OCI-M1 (cell line): ENCODE measurements at regions not wholly inside any gene's neighbourhood (a gene's known extent, or its start where the extent isn't known, plus 50 kb on each side); places are given as distances from the start of the nearest gene placed in this dataset.
A peak's percentile ranks its signal among the peaks of the same experiment; 100 is the strongest.
"Not testable (repeated sequence)": the region's sequence is repeated elsewhere in the genome, so short reads cannot be mapped to it uniquely, and the experiment has no call there.

ENCODE experiments used
- DNase-seq: peaks from one replicate; lab custom pipeline; 2025; lab: John Stamatoyannopoulos, UW

- DNase-seq, result not testable (repeated sequence)
These were observed 605.9 kb downstream of the KCNT2 start for GRCh38 chr1:196002296-196002695.

- DNase-seq, result no peak
These were observed 607.1 kb downstream of the KCNT2 start for GRCh38 chr1:196001188-196001587.

DNA sequence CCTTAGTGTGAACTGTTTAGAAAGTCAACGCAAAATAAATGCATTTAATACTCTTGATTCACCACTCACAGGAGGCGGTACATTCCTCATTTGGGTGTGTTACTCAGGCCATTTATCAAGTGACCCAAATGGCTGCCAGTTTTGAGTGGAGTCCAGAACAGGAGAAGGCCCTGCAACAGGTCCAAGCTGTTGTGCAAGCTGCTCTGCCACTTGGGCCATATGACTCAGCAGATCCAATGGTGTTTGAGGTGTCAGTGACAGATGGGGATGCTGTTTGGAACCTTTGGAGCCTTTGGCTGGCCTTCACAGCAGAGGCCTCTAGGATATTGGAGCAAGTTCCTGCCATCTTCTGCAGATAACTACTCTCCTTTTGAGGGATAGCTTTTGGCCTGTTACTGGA lies 609.2 kb downstream of the KCNT2 start:
- DNase-seq, result no peak

DNA sequence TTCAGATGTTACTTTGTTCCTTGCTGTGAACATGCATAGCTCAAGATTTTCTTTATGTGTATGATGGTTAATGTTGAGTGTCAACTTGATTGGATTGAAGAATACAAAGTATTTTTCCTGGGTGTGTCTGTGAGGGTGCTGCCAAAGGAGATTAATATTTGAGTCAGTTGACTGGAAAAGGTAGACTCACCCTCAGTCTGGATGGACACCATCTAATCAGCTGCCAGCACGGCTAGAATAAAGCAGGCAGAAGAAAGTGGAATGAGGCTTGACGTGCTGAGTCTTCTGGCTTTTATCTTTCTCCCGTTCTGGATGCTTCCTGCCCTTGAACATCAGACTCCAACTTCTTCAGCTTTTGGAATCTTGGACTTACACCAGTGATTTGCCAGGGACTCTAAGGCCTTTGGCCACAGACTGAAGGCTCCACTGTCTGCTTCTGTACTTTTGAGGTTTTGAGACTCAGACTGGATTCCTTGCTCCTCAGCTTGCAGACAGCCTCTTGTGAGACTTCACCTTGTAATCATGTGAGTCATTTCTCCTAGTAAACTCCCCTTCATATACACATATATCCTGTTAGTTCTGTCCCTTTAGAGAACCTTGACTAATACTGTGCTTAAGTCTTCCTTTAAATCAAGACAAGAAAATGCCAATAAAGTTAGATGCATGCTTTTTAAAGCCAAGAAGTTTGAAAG lies 626.6 kb downstream of the KCNT2 start:
- DNase-seq, result no peak

GRCh38 chr1:195979646-195980045 lies 628.6 kb downstream of the KCNT2 start:
- no peak for DNase-seq

DNA sequence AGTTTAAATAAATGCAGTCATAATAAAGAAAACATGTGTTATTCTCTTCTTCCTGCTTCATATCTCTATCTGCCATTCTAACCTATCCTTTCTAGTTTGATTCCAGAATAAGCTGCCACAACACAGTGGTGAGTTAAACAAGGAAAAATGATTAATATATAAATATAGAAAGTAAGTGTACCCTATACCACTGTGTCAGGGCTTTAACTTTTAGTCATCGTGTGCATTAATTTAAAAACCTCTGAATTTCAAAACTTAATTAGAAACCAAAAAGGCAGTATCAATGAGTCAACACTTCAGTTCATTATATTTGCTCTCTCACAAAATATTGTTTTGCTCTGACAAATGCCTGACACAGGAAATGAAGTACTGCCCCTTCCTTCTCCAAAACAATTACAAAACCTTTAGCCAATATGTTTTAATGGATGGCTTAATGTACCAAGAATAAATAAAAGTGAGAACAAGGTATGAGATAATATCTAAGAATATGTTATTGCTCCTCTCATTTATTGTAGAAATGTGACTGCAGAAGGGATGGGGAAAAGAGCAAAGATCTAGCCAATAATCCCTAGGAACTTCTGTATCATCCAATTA lies 634.8 kb downstream of the KCNT2 start:
- no peak for DNase-seq

DNA sequence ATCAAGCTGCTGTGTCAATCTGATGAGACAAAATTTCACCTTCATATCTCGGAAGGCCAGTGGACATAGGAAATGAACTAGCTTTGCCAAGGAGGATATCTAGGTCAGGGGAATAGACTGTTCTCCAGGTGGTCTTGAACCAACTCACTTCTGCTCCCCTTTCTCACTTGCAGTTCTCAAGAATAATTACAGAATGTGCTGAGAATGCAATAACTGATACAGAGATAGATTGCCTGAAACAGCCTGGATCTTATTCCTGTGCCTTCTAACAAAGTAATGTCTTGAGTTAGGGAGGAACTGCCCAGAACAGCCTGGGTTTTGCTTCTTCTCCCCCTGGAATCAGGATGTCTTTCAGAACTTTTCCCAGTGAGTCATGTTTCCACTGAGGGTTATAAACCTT lies 636.7 kb downstream of the KCNT2 start:
- DNase-seq, result no peak

- no peak for DNase-seq
These were observed 638.0 kb downstream of the KCNT2 start for GRCh38 chr1:195970209-195970608.

DNA sequence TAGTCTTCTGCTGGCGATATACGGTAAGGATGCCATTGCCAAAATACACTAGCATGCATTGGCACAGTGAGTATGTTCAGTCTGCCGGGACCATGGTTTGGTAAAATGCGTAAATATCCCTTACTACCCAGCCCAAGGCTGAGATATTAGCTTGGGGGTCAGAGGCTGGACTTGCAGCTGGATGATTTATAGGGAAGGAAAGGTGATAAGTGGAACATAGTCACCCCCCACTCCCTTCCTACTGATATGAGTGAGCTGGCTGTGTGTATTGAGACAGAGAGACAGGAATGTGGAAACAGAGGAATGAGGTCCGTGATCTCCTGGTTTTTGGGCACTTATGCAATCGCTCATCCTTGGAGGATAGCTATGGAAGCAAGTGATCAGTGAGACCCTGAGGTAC lies 642.8 kb downstream of the KCNT2 start:
- no peak for DNase-seq

DNA sequence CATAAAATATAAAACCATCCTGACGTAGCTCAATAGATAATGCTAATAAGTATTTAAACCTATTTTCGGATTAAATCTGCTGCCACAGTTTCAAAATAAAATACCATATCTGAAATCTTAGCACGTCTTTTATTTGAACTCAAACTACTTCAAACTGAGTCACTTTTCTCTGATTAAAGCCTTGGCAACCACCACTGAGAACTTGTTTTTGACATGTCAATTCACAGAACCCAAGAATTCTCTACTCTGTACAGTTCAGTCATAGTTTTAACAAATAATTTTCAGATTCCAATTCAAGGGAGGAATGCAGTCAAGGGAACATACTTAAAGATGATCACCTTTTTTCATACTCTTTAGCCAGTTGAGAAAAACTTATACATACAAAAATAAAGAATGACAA lies 643.2 kb downstream of the KCNT2 start:
- no peak for DNase-seq

DNA sequence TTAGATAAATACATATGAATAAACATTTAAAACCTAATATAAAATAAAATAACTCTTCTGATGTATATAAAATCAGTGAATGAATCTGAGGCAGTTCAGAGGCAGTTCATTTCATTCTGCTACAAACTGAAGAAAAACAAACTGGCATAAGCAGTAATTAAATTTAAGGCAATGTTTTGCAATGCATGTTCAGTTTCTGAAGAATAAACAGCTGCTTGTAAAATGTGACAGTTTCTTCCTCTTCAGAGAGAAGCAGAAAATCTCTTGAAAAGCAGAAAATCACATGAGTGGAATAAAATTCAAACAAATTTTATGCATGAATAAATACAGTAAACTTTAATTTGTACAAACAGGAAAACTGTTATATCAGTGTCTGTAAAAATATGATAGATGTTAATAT lies 643.7 kb downstream of the KCNT2 start:
- no peak for DNase-seq

DNA sequence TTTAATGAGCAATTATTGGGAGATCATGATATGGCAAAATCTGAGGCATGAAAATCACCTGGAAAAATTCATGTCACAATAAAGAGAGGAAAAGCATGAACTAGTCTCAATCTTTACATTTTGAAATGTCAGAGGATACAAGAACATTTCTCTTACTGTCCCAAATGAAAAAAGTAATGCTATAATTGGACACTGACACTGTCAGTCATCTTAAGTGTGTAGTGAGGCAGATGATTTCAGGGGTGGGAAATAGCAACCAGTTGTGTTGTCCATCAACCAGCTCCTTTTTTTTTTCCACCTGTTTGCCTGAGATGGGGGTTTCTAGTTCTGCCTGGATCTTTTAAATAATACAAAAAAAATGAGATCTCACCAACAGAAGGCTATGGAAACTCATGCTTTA lies 646.2 kb downstream of the KCNT2 start:
- no peak for DNase-seq

GRCh38 chr1:195960580-195960979 lies 647.7 kb downstream of the KCNT2 start:
- DNase-seq, result no peak

DNA sequence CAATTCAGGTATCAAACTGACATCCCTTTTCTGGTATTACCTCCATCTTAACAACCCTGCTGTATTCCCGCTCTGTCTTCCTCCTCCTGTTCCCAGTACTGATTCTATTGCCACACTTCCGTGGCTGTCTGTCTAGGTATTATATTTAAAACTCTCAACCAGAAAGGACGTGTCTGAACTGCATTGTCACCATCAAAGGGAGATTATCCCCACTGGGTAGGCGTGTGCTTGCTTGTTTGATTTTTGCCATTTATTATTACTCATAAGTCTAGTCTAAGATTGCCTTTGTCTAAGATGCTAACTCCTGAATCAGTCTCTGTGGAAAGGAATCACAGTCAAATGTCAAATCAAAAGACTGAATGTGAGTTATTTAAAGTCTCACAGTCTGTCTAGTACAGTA lies 650.1 kb downstream of the KCNT2 start:
- DNase-seq, result no peak

- no peak for DNase-seq
These were observed 651.4 kb downstream of the KCNT2 start for GRCh38 chr1:195956845-195957244.

GRCh38 chr1:195954848-195955247 lies 653.4 kb downstream of the KCNT2 start:
- no peak for DNase-seq

DNA sequence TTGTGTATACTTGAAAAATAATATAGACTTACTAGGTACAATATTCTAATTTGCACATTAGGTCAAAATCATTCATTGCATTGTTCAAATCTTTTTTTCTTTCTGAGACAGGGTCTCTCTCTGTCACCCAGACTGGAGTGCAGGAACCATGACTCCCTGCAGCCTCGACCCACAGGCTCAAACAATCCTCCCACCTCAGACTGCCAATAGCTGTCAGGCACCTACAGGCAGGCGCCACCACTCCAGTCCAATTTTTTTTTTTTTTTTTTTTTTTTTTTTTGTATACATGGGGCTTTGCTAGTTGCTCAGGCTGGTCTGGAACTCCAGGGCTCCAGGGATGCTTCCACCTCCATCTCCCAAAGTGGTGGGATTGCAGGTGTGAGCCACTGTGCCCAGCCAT lies 656.9 kb downstream of the KCNT2 start:
- no peak for DNase-seq

DNA sequence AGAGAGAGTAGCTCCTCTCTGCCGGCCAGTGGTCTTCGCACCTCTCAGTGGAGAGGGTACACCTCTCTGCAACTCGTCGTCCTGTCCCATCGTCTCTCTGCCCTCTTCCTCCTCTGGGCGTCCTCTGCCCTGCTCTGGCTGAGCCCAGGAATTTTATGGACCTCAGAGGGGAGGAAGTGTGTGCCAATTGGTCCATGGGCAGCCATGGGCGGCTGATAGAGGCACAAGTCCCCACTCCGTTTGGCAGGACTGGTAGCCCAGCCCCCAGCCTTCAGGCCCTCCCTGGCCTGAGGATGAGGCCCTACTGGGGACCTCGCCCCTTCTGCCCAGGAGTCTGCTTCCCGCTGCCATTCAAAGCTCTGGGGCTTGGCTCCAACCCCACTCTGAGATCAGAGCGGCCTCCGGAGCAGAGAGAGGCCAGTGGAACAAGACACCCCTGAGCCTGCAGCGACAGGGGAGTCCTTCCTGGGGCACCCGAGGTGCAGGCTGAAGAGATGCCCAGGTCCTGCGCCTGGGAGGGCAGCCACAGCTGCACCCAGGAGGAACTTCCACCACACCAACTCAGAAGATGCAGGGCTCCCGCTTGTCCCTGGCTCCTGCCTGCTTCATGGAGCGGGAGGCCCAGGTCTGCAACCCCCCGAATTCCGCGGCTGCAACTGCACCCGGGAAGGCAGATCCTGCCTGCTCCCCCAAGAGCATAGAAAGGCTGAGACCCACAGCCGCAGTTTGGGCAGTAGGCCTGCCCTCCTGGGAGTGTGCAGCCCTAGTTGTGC lies 659.9 kb downstream of the KCNT2 start:
- DNase-seq, result no peak

GRCh38 chr1:195946500-195946899 lies 661.7 kb downstream of the KCNT2 start:
- DNase-seq, result no peak

- no peak for DNase-seq
These were observed 666.4 kb downstream of the KCNT2 start for GRCh38 chr1:195941795-195942194.

DNA sequence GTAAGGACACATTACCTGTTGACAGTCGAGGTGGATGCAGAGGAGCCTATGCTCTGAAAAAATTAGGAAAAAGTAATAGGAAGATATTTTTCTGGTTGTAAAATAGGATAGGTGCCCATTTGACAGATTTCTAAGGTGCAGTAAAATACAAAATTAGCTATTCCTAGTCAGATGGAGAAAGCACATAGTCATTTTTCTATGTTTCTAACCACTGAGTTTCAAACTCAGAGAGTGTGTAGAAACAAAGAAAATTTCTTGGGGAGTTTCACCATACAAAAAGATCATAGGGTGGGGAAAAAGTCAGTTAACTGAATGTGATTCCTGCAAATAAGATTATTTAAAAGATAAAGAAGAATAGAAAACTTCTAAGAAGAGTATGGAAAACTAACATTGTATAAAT lies 666.9 kb downstream of the KCNT2 start:
- no peak for DNase-seq

DNA sequence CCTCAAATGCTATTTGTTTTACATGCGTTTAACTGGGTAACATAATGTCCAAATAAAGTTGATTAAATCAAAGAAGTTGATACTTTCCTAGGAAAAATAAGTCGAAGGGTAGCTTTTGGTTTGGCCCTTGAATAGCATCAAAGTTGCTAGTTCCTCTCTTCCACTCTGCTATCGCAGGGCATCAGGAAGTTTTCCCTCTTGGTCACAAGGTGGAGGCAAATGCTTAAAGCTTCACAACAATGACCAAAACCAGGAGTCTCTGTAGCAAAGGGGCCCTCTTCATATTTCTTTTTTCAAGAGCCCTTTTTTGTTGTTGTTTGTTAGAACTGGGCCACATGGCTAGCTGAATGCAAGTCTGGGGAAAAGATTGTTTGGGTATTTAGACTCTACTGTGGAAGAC lies 668.4 kb downstream of the KCNT2 start:
- peak; percentile 62 for DNase-seq

DNA sequence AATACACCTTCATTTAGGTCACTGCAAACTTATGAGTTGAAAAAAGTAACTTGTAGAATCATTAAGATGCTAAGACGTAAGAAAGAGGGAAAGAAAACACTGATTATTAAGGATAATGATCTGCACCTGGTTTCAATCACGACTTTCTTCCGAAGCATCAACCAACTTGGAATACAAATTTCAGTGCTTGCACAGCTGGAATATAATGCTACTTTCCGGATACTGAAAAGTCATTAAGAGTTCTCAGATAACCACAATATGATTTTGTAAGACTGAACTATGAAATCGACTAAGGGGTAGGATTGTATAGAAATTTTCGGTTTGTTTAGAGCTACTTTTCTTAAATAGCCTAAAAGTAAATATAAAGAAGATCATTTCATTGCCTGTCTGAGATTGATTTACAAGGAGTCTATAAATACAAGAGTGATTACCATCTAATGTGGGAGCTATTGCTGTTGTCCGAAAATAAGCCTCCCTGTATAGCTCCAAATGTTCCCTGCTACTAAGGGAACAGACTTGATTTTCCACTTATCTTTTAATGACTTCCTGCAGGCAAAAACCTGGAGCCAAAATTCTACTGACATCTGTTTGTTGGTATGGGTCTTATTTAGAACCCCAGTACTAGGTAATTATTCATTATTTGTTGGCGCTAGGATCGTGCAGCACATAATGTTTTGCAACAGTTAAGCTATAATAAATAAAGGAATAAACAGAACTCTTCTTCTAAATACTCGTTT lies 673.3 kb downstream of the KCNT2 start:
- no peak for DNase-seq
